DOHH2 (cell line): ENCODE measurements at regions not wholly inside any gene's neighbourhood (a gene's known extent, or its start where the extent isn't known, plus 50 kb on each side); places are given as distances from the start of the nearest gene placed in this dataset.

Experiments
- H3F3A ChIP-seq: fragments of 200-600 bp; sonication (generic), shearing (Covaris generic); 2 replicates; pipeline ENCODE4 v1.6.0; 2016; ENCODE audit warnings: antibody characterized with exemption, mild to moderate bottlenecking; ENCODE audit not compliant: control insufficient read depth, insufficient read depth
- H3K27ac ChIP-seq: fragments of 200-600 bp; sonication (generic); 2 replicates; pipeline ENCODE4 v1.5.1; 2014; ENCODE audit warnings: low read depth, mild to moderate bottlenecking, low read length, moderate library complexity
- H3K27me3 ChIP-seq: fragments of 200-600 bp; sonication (generic); 2 replicates; pipeline ENCODE4 v1.6.1; 2014; ENCODE audit warnings: mild to moderate bottlenecking, low read length, mixed read lengths; ENCODE audit not compliant: control insufficient read depth
- H3K36me3 ChIP-seq: fragments of 200-600 bp; sonication (generic); 2 replicates; pipeline ENCODE4 v1.6.1; 2014; ENCODE audit warnings: mild to moderate bottlenecking, low read length, moderate library complexity, mixed read lengths; ENCODE audit not compliant: control insufficient read depth
- H3K4me1 ChIP-seq: fragments of 200-600 bp; sonication (generic); 2 replicates; pipeline ENCODE4 v1.6.1; 2014; ENCODE audit warnings: mild to moderate bottlenecking, low read length, mixed read lengths; ENCODE audit not compliant: control insufficient read depth
- H3K4me2 ChIP-seq: fragments of 200-600 bp; sonication (generic); 2 replicates; pipeline ENCODE4 v1.6.0; 2014; ENCODE audit warnings: mild to moderate bottlenecking, low read length, moderate library complexity
- H3K4me3 ChIP-seq: fragments of 200-600 bp; sonication (generic); 2 replicates; pipeline ENCODE4 v1.5.1; 2014; ENCODE audit warnings: mild to moderate bottlenecking, low read length, mixed read lengths
- H3K79me2 ChIP-seq: fragments of 200-600 bp; sonication (generic); 2 replicates; pipeline ENCODE4 v1.6.1; 2014; ENCODE audit warnings: mild to moderate bottlenecking, low read length, mixed read lengths; ENCODE audit not compliant: control insufficient read depth
- H3K9me2 ChIP-seq: fragments of 200-600 bp; sonication (generic); replicated peaks from 2 replicates; pipeline ENCODE4 v1.6.1; 2014; ENCODE audit warnings: mild to moderate bottlenecking, low read length, mixed read lengths; ENCODE audit not compliant: control insufficient read depth
- H3K9me3 ChIP-seq: fragments of 200-600 bp; sonication (generic); 2 replicates; pipeline ENCODE4 v1.6.1; 2014; ENCODE audit warnings: antibody characterized with exemption, low read length, mixed read lengths; ENCODE audit not compliant: control insufficient read depth, insufficient read depth
- H4K20me1 ChIP-seq: fragments of 200-600 bp; sonication (generic); 2 replicates; pipeline ENCODE4 v1.6.0; 2014; ENCODE audit warnings: low read depth, mild to moderate bottlenecking, antibody characterized with exemption, low read length, moderate library complexity; ENCODE audit not compliant: control insufficient read depth, insufficient read depth
- CTCF ChIP-seq: fragments of 200-600 bp; sonication (generic); IDR thresholded peaks from one replicate; pipeline ENCODE4 v1.5.1; 2014; ENCODE audit warnings: antibody characterized with exemption, mild to moderate bottlenecking, low read depth, low read length; ENCODE audit not compliant: poor library complexity, severe bottlenecking
- EZH2phosphoT487 ChIP-seq: fragments of 200-600 bp; sonication (generic); IDR thresholded peaks from 2 replicates; pipeline ENCODE4 v1.6.1; 2017; ENCODE audit warnings: borderline replicate concordance, mild to moderate bottlenecking, antibody characterized with exemption, low read length, moderate library complexity, mixed read lengths

GRCh38 chr10:130578532-130579289, 442.5 kb downstream of the GLRX3 start:
- Histone ChIP-seq H3F3A (no peaks in the 10 kb centered on the region), H3K9me3 (no peaks in the 10 kb centered on the region), H3K27me3 (no peaks in the 10 kb centered on the region), H3K9me2 (no peaks in the 10 kb centered on the region), H3K4me3 (no peak overlapping the region), H4K20me1 (no peaks in the 10 kb centered on the region), H3K36me3 (no peaks in the 10 kb centered on the region), H3K4me2 (no peak overlapping the region), H3K79me2 (no peaks in the 10 kb centered on the region), H3K27ac (no peak overlapping the region), H3K4me1 (no peaks in the 10 kb centered on the region)
- TF ChIP-seq EZH2phosphoT487 (no peak), CTCF (no peak)

- Histone ChIP-seq H4K20me1 (no peaks in the 10 kb centered on the region), H3K4me1 (no peaks in the 10 kb centered on the region), H3K4me2 (no peak overlapping the region)
Observed at GRCh38 chr10:130579913-130580312, 443.7 kb downstream of the GLRX3 start.

GRCh38 chr10:130580975-130581374, 444.8 kb downstream of the GLRX3 start:
- H3K4me3 ChIP-seq, result no peak overlapping the region
- no peaks in the 10 kb centered on the region for H3F3A ChIP-seq
- no peaks in the 10 kb centered on the region for H3K9me3 ChIP-seq
- H3K4me1 ChIP-seq, result no peaks in the 10 kb centered on the region
- H3K27ac ChIP-seq, result no peak overlapping the region
- H3K36me3 ChIP-seq, result no peaks in the 10 kb centered on the region
- no peaks in the 10 kb centered on the region for H3K9me2 ChIP-seq
- no peak overlapping the region for H3K4me2 ChIP-seq
- TF ChIP-seq CTCF, result no peak
- TF ChIP-seq EZH2phosphoT487, result no peak
- no peaks in the 10 kb centered on the region for H3K79me2 ChIP-seq
- no peaks in the 10 kb centered on the region for H3K27me3 ChIP-seq
- H4K20me1 ChIP-seq, result no peaks in the 10 kb centered on the region

More at GRCh38 chr10:130579913-130580312, 443.7 kb downstream of the GLRX3 start:
- Histone ChIP-seq H3K36me3 (no peaks in the 10 kb centered on the region), H3K9me3 (no peaks in the 10 kb centered on the region), H3K9me2 (no peaks in the 10 kb centered on the region), H3K79me2 (no peaks in the 10 kb centered on the region), H3F3A (no peaks in the 10 kb centered on the region), H3K27ac (no peak overlapping the region), H3K27me3 (no peaks in the 10 kb centered on the region), H3K4me3 (no peak overlapping the region)
- no peak for TF ChIP-seq CTCF
- no peak for TF ChIP-seq EZH2phosphoT487
